PFSK-1 (cell line): ENCODE measurements at regions not wholly inside any gene's neighbourhood (a gene's known extent, or its start where the extent isn't known, plus 50 kb on each side); places are given as distances from the start of the nearest gene placed in this dataset.

Experiments used
- POLR2AphosphoS5 ChIP-seq: IDR thresholded peaks from 2 replicates; pipeline ENCODE4 v1.6.1; 2012; ENCODE audit warnings: low read depth, mild to moderate bottlenecking, control low read depth, low read length, moderate library complexity
- SIN3A ChIP-seq: IDR thresholded peaks from 2 replicates; pipeline ENCODE4 v1.6.1; 2012; ENCODE audit warnings: mild to moderate bottlenecking, low read length, moderate library complexity, borderline replicate concordance; ENCODE audit not compliant: insufficient read depth

GRCh38 chr2:13751955-13752354 is 880.6 kb upstream of the LRATD1 start:
- TF ChIP-seq SIN3A = no peak
- TF ChIP-seq POLR2AphosphoS5 = no peak
